Right lobe of liver (tissue), 4 donors: ENCODE measurements at regions not wholly inside any gene's neighbourhood (a gene's known extent, or its start where the extent isn't known, plus 50 kb on each side); places are given as distances from the start of the nearest gene placed in this dataset.
"Not testable (repeated sequence)": the region's sequence is repeated elsewhere in the genome, so short reads cannot be mapped to it uniquely, and the experiment has no call there.

Experiments used
- POLR2A ChIP-seq: fragments of 450-650 bp; IDR thresholded peaks from one replicate; pipeline ENCODE4 v1.6.1; 2017; ENCODE audit warnings: antibody characterized with exemption, mild to moderate bottlenecking
- TF ChIP-seq, protein P1 (sequence below), 4 donors: fragments of 200-600 bp in 3 of 4; fragments of 450-650 bp in 1 of 4; IDR thresholded peaks; one replicate each; pipeline versions ENCODE4 v1.5.1 to v1.8.0; 2016 to 2022; ENCODE audit warnings: antibody characterized with exemption in 4 of 4, mild to moderate bottlenecking in 2 of 4
- donor health status: DM: no; HTN: no; CAD: no.
- donor health status: DM: no; HTN: no; CAD: no.
- donor health status: DM: no; HTN: yes; CAD: no.

DNA sequence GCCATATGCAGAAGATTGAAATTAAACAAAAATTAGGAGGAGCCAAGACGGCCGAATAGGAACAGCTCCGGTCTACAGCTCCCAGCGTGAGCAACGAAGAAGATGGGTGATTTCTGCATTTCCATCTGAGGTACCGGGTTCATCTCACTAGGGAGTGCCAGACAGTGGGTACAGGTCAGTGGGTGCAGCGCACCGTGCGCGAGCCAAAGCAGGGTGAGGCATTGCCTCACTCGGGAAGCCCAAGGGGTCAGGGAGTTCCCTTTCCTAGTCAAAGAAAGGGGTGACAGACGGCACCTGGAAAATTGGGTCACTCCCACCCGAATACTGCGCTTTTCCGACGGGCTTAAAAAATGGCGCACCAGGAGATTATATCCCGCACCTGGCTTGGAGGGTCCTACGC is 379.0 kb upstream of the CLEC14A start:
- TF ChIP-seq, protein P1, sequence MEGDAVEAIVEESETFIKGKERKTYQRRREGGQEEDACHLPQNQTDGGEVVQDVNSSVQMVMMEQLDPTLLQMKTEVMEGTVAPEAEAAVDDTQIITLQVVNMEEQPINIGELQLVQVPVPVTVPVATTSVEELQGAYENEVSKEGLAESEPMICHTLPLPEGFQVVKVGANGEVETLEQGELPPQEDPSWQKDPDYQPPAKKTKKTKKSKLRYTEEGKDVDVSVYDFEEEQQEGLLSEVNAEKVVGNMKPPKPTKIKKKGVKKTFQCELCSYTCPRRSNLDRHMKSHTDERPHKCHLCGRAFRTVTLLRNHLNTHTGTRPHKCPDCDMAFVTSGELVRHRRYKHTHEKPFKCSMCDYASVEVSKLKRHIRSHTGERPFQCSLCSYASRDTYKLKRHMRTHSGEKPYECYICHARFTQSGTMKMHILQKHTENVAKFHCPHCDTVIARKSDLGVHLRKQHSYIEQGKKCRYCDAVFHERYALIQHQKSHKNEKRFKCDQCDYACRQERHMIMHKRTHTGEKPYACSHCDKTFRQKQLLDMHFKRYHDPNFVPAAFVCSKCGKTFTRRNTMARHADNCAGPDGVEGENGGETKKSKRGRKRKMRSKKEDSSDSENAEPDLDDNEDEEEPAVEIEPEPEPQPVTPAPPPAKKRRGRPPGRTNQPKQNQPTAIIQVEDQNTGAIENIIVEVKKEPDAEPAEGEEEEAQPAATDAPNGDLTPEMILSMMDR (IDR thresholded peaks at IDR 0.05) = not testable (repeated sequence)
- TF ChIP-seq POLR2A = not testable (repeated sequence)
